Fibroblast of skin of right quadriceps (primary cell): ENCODE measurements at regions not wholly inside any gene's neighbourhood (a gene's known extent, or its start where the extent isn't known, plus 50 kb on each side); places are given as distances from the start of the nearest gene placed in this dataset.

ENCODE experiments used
- DNase-seq: peaks from one replicate; pipeline ENCODE4 v3.0.0-alpha.2; 2013

DNA sequence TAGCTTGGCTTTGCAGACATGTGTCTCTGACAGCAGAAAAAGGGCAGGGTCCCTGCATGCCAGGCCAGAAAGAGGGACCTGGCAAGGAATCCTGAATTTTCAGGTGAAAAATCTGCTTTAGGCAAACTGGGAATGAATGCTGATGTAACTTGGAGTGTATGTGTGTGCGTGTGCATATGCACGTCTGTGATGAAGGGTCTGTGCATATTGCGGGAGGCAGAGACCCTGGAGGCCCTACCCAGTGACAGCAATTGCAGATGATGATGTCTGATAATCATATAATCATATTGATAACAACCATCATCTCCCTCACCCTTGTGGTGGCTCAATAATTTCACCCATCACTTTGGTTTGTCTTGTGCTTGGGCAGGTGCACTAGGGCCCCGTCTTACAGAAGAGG, 80.7 kb upstream of the SDK2 start:
- DNase-seq: no peak

DNA sequence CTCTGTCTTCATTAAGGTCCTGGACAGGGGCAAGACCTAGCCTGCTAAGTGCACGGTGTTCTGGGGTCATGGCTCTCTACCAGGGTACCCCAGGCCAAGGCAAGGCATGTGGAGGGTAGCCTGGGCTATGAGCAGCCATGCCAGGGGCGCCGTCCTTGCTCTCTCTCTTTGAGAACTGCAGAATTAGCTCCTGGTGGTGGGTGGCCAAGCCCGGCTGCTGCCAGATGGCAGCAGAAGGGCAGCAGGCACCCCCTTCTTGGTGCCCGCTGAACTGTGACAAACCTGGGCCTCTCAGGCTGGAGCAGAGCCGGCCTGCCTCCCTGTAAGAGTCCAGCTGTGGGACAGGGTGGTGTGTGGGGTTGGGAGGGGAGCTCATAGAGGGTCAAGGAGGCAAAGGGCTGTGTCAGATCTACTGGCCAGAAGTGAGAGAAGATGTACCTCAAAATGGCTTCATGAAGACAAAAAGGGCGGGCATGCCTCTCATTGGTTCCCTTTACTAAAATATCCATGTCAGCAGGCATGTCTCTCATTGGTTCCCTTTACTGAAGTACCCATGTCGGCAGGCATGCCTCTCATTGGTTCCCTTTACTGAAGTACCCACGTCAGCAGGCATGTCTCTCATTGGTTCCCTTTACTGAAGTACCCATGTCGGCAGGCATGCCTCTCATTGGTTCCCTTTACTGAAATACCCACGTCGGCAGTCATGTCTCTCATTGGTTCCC, 81.7 kb upstream of the SDK2 start:
- no peak for DNase-seq

DNA sequence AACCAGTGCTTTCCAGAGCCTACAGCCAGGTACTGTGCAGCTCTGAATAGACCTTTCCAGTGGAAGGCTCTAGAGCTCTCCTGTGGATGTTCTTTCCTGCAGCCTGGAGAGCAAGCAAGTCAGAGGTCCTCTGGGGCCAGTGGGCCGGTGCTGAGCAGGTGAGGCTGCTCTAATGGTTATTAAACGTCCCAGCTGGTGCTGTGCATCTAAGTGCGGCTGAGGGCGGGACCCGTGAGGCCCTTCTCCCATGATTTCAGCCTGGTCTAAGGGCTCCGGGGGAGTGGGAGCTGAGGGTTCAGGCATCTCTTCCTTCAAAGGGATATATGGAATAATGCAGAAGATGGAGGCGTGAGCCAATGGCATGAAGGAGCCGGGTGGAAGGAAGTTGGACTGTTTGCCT, 83.7 kb upstream of the SDK2 start:
- DNase-seq: no peak

DNA sequence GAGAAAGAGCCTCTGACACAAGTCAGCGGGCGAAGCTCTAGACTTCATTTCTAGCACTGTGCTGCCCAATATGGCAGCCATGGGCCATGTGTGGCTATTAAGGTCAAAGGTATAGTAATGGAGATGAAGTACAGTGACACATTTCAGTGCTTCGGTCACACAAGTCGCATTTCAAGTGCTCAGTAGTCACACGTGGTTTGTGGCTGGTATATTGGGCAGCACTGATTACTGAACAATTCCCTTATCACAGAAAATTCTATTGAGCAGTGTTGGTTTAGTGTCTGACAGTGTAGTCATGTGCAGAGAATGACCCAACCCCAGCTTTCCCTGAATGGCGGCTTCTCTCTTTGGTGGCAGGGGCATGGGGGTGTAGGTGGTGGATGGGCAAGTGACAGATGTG, 84.9 kb upstream of the SDK2 start:
- no peak for DNase-seq

DNA sequence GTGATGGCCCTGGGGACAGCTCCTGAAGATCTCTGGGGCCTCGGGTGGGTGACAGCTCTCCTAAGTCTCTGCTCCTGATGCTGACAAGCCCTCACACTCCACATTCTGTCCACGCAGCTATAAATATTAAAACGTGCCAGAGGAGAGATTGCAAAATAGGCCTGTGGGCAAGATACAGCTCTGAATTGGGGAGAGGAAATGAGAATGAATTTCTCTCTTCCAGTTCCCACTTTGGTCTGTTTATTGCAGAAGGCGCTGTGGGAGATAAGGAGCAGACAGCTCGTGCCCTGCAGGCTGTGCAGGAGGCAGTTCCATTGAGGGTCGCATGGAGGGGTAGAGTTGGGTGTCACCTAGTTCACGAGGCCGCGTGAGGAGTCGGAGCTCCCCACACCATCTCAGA, 87.5 kb upstream of the SDK2 start:
- DNase-seq: no peak

DNA sequence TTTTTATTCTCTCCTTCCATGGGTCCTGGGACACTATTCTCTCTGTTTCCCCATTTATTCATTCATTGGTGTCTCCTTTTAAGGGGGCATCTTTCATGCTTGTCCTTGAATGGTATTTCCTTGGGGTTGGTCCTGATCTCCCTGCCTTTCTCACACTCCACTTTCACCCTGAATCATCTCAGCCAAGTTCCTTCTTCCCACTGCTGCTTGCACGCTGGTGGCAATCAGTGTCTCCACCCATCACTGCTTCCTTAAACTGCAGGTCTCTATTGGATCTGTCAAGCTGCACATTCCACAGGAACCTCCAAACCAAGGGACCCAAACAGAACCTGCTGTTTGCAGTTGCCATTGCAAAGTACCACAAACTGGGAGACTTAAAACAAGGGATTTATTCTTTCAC, 89.3 kb upstream of the SDK2 start:
- DNase-seq: no peak

DNA sequence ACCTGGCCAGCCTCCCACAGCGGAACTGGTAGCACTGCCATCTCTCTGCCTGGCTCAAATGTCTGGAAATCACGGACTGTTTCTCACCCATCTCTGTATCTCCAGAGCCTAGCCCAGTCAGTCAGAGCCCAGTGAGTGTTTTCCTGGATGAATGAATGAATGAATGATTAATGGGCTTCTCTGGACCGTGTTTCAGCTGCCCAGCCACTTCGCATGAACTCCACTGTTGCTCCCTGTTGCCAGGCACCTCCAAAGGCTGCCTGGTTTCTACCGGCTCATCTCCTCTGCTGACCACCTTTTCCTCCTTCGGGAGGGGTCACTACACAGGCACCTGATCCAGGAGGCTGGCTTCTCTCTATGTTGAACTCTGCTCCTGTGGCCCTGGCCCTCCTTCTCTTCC, 91.0 kb upstream of the SDK2 start:
- DNase-seq: no peak

DNA sequence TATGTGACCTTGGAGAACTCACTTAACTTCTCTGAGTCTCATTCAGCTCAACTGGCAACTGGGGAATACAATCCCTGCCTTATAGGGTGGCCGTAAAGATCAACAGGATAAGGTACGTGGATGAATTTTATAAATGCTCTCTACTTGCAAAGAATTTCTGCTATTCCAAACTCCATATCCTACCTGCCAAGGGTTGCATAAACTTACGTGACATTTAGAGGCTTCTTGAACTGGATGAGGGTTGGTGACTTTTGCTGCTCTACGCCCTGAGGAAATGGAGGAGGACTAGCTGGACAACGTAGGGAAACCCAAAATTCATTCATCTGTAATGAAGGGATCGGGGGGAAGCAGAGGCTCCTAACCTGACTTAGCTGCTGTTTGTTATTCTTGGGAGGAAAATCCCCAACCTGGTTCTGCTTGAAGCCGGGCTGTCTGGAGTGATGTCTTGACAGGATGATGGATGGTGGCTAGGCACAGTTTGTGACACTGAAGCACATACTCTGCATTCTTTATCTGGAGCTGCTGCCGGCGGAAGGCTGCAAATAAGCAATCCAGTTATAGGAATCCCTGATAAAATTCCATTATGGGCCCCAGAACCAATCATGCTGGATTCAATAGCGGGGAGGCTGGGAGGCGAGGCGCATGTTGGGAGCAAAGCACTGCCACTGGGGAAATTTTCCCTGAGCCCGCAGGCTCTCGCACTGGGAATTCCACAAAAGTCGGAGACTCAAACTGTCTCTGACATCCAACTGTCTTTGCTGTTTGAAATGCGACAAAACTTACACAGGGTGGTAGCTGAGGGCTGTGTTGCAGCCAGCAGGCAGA, 94.7 kb upstream of the SDK2 start:
- no peak for DNase-seq

DNA sequence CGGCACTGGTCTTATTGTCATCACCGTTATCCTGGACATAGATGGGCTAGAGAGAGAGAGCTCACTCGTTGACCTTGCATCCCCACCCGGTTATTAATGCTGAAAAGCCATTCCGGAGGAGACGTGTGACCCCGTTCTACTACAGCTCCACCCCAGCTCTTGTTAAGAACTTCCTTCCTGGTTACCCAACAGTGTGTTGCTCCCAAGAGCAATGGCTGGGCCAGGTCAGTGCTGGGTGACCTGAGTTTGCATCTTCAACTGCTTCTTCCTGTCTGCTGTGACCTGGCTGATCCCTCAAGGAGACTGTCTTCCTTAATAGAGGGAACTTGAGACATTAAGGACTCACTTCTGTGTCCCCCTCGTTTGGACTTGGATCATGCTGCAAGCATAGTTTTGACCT, 96.1 kb upstream of the SDK2 start:
- DNase-seq: no peak

DNA sequence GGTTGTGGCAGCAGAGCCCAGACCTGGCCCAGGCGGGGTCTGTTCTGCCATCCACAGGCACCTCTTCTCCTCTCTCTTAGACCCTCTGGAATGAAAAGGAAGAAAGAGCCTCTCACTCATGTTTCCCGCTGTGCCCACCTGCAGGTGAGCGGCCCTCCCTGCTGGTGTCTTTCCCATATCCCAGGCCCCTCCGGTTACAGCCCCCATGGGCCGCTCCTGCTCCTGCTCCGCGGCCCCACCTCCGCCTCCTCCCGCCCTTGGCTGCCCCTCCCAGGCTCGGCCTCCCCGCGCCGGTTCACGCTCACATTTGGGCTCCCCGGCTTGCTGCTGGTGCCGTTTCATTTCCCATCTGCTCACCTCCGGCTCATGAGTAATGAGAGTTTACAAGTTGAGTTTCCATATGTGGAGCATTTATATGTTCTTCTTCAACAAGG, 98.7 kb upstream of the SDK2 start:
- DNase-seq: no peak

DNA sequence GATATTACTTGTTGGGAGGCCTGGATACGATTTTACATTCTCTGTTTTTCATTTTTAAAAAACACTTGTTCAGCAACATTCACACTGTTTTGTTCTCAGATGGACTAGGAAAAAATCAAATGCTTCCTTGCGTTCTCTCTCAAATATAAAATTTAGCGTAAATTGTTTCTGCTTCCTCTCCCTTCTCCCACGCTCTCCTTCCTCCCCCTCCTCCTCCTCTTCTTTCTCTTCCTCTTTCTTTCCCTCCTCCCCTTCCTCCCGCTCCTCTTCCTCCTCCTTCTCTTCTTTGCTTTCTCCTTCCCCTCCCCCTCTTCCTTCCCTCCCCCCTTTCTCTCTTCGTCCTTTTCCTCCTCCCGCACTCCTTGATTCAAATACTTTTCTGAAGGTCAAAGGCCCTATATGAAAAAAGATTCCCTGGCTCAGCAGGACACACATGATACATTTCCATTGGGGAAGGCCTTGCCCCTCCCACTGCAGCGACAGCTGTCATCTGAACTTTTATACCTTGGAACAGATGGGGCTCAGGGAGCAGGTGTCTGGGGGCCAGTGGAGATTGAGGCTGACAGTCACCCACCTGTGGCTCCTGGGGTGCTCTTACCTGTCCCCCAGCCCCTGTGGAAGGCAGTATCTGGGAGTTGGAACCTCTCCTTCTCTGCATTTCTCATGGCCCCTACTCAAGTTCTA, 99.4 kb upstream of the SDK2 start:
- no peak for DNase-seq

DNA sequence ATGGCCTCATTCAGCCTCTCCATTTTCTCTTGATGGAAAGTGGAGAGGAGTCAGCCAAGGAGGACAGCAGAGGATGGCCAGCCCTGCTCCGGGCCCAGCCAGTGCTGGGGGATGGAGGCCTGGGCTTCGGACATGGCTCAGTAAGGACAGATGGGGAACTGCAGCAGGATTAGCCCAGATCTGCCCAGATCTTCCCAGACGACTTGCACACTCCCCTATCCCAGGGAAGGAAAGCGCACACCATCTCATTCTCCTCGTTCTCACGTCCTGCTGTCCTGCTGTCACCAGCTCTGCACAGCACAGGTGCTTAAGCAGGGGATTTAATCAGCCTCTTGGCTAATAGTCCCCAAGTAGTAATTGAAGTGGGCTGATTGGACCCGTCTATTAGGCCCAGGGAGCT, 100.2 kb upstream of the SDK2 start:
- no peak for DNase-seq

DNA sequence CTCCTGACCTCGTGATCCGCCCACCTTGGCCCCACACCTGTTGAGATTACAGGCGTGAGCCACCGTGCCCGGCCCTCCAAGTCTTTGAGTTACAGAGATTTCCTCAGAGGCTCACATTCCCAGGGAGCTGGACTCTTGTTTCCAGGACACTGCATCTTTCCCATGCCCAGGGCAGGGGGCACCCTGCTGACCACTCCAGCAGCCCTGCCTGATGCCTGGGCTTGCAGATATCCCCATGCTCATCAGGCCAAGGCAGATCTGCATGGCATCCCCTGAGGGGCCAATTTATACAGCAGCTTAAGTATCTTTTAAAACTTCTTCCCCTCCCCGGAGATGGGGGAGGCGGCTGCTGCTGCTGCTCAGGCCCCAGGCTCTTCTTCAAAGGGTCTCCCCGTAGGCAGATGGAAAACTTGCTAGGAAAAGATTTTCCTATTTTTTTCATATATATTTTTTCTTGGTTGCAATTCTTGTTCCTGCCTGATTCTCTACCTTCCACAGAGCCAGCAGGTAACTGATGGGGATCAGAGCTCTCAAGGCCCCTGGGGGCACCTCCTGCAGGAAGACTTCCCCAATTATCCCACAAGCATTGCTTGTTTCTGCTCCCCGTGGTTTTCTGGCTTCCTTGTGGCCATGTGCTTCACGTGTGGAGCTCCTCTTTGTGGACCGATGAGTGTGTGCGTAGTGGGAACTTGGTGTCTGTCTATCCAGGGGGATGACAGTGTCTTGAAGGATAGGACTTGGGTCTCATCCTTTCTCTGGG, 102.2 kb upstream of the SDK2 start:
- no peak for DNase-seq

DNA sequence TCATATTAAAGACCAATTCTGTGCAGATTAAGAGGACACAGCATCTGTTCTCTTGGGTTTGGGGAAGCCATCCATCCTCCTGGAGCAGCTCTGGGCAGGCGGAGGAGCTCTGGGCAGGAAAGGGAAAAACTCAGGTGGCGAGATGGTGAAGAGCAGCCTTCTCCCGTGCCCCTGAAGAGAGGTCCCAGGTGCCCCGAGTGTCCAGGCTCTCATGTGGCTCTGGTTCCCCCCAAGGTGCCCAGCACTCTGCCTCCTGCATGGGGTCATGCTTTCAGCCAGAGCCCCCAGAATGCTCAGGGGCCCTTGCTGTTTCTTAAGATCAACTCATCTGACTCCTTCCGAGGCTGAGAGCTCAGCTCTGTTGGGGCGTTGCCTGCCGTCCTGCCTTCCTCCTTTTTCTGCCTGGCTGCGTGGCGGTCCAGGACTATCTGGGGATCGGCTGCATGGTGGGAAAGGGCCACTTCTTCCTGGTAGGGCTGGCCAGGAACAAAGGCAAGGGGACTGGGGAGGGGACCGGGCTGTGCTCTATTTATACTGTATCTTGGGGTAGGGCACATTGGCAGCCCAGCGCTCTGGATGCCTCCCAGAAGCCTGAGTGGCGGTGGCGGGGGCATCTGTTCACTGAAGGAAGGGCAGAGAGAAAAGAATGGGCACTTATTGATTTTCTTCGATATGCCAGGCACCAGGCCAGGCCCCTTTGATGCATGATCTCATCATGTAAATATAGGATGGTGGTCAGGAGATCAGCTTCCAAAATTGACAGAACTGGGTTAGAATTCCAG, 103.2 kb upstream of the SDK2 start:
- DNase-seq: no peak

DNA sequence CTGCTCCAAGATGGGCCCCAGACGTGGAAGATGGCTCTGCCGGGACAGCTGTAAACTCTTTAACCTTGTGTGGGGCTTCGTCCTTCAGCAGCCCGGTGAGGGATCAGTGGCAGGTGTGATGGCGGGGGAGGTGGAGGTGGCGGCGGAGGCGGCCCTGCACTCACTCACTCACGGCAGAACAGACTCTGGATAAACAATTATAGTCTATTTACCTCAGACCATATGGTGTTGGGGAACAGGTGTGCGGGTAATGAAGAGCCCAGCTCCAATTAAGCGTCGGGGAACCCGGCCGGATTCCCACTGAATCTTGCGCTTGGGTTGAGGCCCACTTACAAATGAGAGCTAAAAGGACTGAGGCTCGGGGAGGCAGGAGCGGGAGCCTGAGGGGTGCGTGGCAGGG, 104.3 kb upstream of the SDK2 start:
- no peak for DNase-seq

DNA sequence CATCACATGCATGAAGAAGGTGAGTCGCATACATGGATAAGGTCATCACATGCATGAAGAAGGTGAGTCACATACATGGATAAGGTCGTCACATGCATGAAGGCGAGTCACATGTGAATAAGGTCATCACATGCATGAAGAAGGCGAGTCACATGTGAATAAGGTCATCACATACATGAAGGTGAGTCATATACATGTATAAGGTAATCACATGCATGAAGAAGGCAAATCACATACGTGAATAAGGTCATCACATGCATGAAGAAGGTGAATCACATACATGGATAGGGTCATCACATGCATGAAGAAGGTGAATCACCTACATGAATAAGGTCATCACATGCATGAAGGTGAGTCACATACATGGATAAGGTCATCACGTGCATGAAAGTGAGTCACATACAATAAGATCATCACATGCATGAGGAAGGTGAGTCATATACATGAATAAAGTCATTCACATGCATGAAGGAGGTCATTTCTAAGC, 105.1 kb upstream of the SDK2 start:
- no peak for DNase-seq

DNA sequence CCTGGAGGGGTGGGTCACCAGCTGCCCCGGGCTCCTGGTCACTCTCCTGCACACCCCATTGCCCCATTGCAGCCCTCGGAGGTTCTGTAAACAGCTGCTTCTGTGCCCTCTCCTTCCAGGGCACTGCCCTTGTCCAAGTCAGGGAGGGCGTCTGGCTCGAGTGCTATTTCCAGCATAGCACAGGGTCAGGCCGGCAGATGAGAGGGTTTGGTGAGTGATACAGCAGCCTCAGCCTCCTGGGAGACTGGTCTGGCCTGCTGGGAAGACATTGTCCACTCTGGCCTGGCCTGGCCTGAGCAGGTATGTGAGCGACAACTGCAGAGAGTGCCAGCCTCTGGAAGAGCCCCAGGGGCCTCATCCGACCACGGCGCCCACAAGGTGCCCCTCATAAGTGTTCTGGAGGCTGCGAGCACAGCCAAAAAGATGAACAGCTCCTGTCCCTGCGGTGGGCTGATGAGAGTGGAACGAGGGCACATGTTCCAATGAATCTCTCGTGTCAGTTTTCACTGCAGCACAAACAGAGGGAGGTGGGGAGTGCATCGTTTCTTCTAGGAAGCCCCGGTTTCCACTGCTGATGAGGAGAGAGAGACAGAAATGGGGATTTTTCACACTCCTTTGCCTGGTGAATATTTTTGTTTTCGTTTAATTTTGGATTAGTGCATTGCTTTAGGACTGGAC, 105.8 kb upstream of the SDK2 start:
- no peak for DNase-seq

DNA sequence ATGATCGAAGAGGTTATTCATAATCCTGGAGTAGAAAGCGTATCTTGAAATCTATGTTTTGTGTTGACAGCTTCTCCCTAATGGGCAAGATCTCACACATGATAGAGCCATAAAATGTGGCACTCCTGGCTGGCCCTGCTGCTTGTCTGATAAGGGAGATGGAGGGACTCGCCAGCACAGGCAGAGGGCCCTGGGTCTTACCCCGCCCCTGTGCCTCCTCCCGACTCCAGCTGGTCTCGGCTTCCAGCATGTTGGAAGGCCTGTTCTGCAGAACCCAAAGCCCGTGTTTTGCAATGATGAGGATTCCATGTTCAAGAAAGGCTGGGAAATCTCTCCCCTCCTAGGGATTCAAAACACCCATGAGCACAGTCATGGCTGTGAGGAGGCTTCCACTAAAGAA, 106.7 kb upstream of the SDK2 start:
- DNase-seq: no peak

DNA sequence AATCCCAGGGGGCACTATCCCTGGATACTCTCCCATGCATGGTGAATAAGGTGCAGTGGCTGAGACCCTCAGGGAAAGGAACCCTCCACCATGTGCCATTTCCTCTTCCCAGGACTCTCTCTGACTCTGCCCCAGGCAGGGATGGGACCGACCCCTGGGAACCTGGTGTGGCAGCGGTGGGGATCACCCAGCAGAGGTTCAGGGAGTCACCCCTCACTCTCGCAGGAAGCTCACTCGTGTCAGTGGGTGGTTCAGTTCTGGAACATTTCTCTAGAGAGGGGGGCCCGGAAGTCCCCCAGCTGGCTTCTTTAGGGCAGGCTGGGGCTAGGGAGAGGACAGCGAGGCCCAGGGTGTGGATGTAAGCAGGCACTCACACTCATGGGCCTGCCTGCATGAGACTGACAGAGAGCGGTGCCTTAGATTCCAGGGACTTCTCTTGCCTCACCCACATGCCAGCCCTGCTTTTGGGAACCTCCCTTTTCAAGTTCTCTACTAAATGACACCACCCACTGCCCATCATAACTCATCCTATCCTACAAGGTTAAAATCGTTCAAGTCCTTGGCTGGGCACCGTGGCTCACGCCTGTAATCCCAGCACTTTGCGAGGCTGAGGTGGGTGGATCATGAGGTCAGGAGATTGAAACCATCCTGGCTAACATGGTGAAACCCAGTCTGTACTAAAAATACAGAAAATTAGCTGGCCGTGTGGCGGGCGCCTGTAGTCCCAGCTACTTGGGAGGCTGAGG, 109.7 kb upstream of the SDK2 start:
- DNase-seq: no peak

DNA sequence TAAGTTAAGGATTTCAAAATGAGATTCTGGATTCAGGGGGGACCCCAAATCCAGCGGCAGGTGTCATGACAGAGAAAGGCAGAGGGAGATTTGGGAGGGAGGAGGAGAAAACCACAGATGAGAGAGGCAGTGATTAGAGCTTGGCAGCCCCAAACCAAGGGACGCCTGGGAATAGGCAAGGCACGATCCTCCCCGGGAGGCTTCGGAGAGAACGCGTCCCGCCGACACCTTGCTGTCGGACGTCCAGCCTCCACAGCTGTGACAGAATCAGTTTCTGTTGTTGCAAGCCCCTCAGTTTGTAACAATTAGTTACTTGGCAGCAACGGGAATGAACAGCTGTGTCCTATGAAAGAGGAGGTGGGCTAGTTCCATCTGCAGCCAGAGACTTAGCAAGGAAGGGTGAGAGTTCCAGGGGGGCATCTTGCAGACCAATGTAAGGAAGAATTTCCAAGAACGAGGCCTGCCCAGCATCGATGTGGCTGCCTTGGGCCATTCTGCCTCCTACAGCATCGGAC, 110.7 kb upstream of the SDK2 start:
- DNase-seq: no peak

DNA sequence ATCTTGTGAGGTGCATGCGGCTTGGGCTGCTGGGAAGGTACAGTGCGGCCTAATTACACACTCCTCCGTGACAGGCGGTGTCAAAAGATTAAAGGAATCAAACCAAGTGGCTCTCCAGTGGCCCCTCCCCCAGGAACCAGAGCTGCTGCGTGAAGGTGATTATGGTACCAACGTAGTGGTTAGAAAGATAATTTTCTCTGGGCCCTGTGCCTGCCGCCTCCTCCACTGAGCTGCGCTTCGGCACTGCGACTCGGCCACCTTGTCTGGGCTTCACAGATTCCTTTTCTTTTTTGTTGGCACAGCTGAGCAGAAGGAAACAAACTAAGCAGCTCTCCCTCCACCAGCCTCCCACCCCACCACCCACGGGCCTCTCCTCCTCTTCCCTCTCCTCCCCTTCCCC, 113.2 kb upstream of the SDK2 start:
- no peak for DNase-seq
